T-helper 9 cell (primary cell): ENCODE measurements at regions not wholly inside any gene's neighbourhood (a gene's known extent, or its start where the extent isn't known, plus 50 kb on each side); places are given as distances from the start of the nearest gene placed in this dataset.

Experiments
- DNase-seq: peaks from one replicate; pipeline ENCODE4 v3.0.0-alpha.2; 2020

- no peak for DNase-seq
Observed at GRCh38 chr5:89384391-89384790, 501.4 kb upstream of the MEF2C start.

DNA sequence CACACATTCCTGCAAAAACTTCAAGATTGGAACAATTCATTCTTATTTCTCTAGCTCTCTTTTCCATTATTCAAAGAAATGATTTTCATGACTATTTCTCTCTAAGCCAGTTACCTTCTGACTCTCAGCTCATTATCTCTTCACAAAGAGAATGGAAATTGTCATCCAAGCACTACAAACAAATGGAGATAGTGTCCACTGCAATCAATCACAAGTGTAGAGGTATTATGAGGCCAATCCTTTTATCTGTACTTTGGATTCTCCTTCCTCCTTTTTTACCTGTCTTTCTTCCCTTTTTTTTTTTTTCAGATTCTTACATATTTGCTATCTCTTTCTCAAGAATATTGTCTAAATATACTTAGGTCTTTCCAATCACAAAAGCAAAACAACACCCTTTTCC, 497.7 kb upstream of the MEF2C start:
- DNase-seq: no peak

GRCh38 chr5:89377767-89378455, 494.9 kb upstream of the MEF2C start:
- no peak for DNase-seq

GRCh38 chr5:89374818-89375521, 492.0 kb upstream of the MEF2C start:
- DNase-seq: no peak

GRCh38 chr5:89374144-89374784, 491.3 kb upstream of the MEF2C start:
- DNase-seq: no peak

- DNase-seq: no peak
Observed at GRCh38 chr5:89372176-89372575, 489.2 kb upstream of the MEF2C start.

GRCh38 chr5:89371646-89372045, 488.7 kb upstream of the MEF2C start:
- no peak for DNase-seq

DNA sequence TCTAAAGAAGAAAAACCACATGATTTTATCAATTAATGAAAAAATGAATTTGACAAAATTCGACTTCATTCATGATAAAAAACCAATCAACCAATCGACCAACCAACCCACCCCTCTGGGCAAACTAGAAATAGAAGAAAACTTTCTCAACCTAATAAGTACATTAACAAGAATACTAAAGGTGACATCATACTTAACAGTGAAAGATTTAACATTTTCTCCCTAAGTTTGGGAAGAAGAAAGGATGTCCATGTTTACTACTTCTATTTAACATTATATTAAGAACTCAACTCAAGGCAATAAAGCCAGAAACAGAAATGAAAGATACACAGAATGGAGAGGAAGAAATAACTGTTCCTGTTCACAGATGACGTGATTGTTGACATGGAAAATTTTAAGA, 476.1 kb upstream of the MEF2C start:
- DNase-seq: no peak

- no peak for DNase-seq
Observed at GRCh38 chr5:89353837-89354551, 471.0 kb upstream of the MEF2C start.

DNA sequence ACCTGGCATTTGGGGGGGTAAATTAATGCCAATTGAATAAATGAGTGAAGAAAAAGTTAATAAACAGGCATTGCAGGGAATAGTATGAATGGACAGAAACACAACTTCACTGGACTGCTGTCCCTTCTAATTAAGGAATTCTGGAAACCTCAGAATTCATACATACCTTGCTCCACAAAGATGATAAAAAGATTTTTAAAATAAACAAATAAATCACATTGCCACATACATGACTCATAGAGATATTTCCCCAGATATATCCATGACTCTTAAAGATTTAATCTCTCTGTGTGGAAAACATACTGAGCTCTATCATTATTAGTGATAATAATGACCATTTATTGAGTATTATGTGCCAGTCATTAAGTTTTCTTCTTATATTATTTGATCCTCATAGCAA, 469.0 kb upstream of the MEF2C start:
- DNase-seq: no peak

DNA sequence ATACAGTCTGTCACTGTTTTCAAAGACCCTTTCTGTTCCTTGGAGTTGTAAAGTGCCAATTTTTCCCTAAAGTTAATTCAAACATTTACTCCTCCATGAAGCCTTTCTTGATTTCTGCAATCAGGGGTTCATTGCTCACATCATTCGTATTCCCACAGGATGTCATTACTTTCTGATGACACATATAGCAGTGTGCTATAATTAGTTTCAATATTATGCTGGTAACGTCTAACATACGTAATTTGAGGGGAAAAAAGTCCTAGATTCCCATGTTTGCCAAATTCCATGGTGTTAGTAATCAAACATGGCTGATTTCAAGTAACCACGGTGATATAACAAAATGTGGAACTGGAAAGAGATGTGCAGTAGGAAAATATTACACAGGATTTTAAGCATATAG, 468.2 kb upstream of the MEF2C start:
- no peak for DNase-seq

- DNase-seq: no peak
Observed at GRCh38 chr5:89350684-89351083, 467.7 kb upstream of the MEF2C start.

DNA sequence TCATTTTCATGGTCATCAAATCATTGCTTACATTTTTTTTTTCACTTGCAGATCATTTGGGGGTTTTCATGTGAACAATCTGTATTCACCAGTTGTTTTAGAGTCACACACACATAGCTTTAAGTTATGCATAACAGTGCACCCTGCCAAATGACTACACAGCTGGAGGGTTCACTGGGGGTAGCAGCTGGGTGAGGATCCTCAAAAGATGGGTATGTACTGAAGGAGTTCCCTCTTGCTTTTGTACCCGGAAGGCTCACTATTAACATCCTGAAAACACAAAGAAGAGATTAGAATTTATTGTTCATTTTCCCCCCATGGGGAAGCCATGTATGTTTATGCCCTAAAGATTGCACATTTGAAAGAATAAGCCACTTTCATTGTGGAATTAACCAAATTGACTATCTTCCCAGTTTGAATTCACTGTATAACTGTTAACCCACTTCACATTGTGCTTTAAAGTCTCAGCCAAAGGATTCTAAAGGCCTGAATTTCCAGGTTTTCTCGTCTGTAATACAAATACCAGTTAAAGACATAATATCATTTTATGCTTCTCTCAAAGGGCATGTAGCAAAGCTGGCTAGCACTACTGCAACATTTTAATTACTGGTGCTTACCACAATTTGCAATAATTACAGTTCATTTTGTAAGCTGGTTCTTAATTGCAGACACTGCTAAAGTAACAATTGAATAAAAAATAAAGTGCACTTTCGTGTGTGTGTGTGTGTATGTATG, 466.4 kb upstream of the MEF2C start:
- DNase-seq: no peak

- no peak for DNase-seq
Observed at GRCh38 chr5:89346573-89346972, 463.6 kb upstream of the MEF2C start.

DNA sequence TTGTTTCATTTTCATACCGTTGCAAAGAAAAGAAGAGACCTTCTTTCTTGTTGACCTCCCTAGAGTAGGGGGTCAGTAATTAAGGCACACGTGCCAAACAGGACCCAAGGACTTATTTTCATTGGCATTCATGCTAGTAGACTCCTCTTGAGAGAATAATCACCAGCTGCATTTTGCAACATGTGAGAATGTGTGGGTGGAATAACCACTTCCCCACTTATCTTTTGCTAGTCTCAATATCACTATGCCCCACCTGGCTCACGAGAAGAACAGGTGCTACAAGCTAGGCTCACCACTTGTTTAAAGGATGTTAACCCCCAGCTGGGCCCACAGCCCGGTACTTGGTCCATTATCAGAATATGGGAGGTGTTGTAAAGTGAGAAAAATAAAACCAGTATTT, 460.7 kb upstream of the MEF2C start:
- DNase-seq: no peak

GRCh38 chr5:89342106-89342876, 459.3 kb upstream of the MEF2C start:
- no peak for DNase-seq

DNA sequence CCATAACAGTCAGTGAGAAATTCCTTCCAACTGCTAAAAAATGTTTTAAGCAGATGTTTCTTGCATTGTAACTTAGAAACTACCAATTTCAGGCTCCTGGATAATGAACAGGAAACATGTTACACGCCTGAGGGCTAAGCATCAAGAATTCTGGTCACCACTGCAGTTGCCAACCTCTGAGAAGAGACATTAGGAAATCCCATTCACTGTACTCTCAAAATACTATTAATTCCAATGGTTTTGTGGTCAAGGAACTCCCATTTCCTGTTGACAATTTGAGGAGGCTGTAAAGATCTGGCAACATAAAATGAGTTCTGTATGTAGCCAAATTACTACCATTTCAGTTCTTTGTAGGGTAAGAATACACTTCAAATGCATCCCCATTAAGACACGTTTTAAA, 456.0 kb upstream of the MEF2C start:
- DNase-seq: no peak

GRCh38 chr5:89336111-89336510, 453.1 kb upstream of the MEF2C start:
- no peak for DNase-seq

DNA sequence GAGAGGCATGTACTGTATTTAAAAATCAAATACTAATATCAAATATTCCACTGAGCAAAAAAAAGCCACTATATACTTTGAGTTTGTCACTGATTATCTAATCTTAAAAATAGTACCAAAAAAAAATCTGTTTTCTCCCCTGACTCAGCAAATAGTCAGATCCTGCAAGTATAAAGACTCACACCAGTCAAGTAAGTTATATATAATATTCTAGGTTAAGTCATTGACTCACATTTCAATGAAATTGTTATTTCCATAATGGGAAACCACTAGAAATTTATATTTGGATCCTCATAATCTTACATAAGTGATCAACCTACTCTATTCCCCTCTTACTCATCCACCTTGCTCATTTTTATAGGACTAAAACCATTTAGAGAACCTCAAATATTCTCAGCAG, 447.2 kb upstream of the MEF2C start:
- no peak for DNase-seq

DNA sequence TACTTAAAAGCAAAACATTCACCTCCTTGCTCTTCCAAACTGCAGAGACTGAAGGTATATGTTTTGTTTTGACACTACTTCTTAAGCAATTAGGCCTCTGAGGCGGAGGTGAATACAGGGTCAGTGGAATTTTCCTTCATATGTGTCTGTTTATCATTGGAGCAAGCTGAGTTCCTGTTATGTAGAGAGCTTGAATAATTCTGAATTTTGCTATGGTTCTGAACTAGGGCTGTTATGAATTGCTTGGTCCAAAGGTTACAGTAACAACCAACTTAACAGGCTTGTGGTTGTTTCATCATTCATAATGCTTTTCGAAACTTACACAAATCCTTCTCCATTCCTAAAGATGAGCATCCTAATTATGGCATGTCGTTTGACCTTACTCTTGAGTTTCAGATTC, 444.6 kb upstream of the MEF2C start:
- DNase-seq: no peak

- DNase-seq: no peak
Observed at GRCh38 chr5:89324990-89325389, 442.0 kb upstream of the MEF2C start.
